WTC11 (cell line): ENCODE measurements at regions not wholly inside any gene's neighbourhood (a gene's known extent, or its start where the extent isn't known, plus 50 kb on each side); places are given as distances from the start of the nearest gene placed in this dataset.

Experiments
- ATAC-seq: fragments of 200-7000 bp; cut with Tn5 transposase; 2 replicates; pipeline ENCODE4 v1.10.0; 2021; ENCODE audit warnings: mild to moderate bottlenecking, moderate library complexity
- CTCF ChIA-PET: fragments of 300-600 bp; sonication (Branson Sonifier 250); formaldehyde crosslinking; loops from one replicate; lab custom pipeline; 2021; ENCODE audit warnings: antibody characterized with exemption; lab: Charles Lee
- POLR2A ChIA-PET: fragments of 350-600 bp; sonication (Branson Sonifier 250); formaldehyde crosslinking; loops from one replicate; lab custom pipeline; 2021; ENCODE audit warnings: antibody characterized with exemption; lab: Charles Lee
- DNase-seq: peaks from one replicate; pipeline ENCODE4 v3.0.0; 2021; ENCODE audit warnings: low spot score
- H3K27ac Mint-ChIP-seq: 2 replicates; pipeline ENCODE4 v1.8.0; 2021; ENCODE audit warnings: mixed read lengths
- H3K27me3 Mint-ChIP-seq: 2 replicates; pipeline ENCODE4 v1.8.0; 2021; ENCODE audit warnings: low read depth, mild to moderate bottlenecking, moderate library complexity, mixed read lengths
- H3K36me3 Mint-ChIP-seq: 2 replicates; pipeline ENCODE4 v1.8.0; 2021; ENCODE audit warnings: mixed read lengths
- H3K4me1 Mint-ChIP-seq: 2 replicates; pipeline ENCODE4 v1.8.0; 2022; ENCODE audit warnings: mixed read lengths
- H3K4me3 Mint-ChIP-seq: 2 replicates; pipeline ENCODE4 v1.8.0; 2021; ENCODE audit warnings: mild to moderate bottlenecking, moderate library complexity, mixed read lengths
- H3K9me3 Mint-ChIP-seq: 2 replicates; pipeline ENCODE4 v1.8.0; 2021; ENCODE audit warnings: mixed read lengths
- ESRRA ChIP-seq: sonication (generic); formaldehyde crosslinking; IDR thresholded peaks from 2 replicates; pipeline ENCODE4 v1.8.1; 2022; ENCODE audit warnings: mild to moderate bottlenecking, missing genetic modification reagents, borderline replicate concordance
- FOXP1 ChIP-seq: sonication (generic); formaldehyde crosslinking; IDR thresholded peaks from 2 replicates; pipeline ENCODE4 v1.8.0; 2022; ENCODE audit warnings: missing genetic modification reagents, mild to moderate bottlenecking, moderate library complexity, borderline replicate concordance
- GABPB1 ChIP-seq: sonication (generic); formaldehyde crosslinking; IDR thresholded peaks from 2 replicates; pipeline ENCODE4 v1.8.1; 2023; ENCODE audit warnings: mild to moderate bottlenecking, missing genetic modification reagents
- HMGA2 ChIP-seq: fragments of 250-450 bp; sonication (Bioruptor Pico); IDR thresholded peaks from 2 replicates; pipeline ENCODE4 v1.4.0; 2021; ENCODE audit warnings: mild to moderate bottlenecking, moderate library complexity
- JAZF1 ChIP-seq: fragments of 250-450 bp; sonication (Bioruptor Pico); IDR thresholded peaks from 2 replicates; pipeline ENCODE4 v1.9.0; 2021; ENCODE audit warnings: moderate library complexity, mild to moderate bottlenecking, inconsistent platforms
- MYBL2 ChIP-seq: sonication (generic); formaldehyde crosslinking; IDR thresholded peaks from 2 replicates; pipeline ENCODE4 v1.8.1; 2023; ENCODE audit warnings: mild to moderate bottlenecking, moderate library complexity, missing genetic modification reagents
- NFYB ChIP-seq: sonication (generic); formaldehyde crosslinking; conservative IDR thresholded peaks from 2 replicates; pipeline ENCODE4 v1.8.0; 2022; ENCODE audit warnings: low read depth, missing genetic modification reagents
- SP1 ChIP-seq: sonication (generic); formaldehyde crosslinking; conservative IDR thresholded peaks from 2 replicates; pipeline ENCODE4 v1.8.1; 2022; ENCODE audit warnings: missing genetic modification reagents
- ZNF263 ChIP-seq: sonication (generic); formaldehyde crosslinking; IDR thresholded peaks from 2 replicates; pipeline ENCODE4 v1.8.1; 2022; ENCODE audit warnings: low read depth, mild to moderate bottlenecking, moderate library complexity, missing genetic modification reagents
- ZNF317 ChIP-seq: sonication (generic); formaldehyde crosslinking; IDR thresholded peaks from 2 replicates; pipeline ENCODE4 v1.8.1; 2023; ENCODE audit warnings: low read depth, mild to moderate bottlenecking, moderate library complexity, missing genetic modification reagents, borderline replicate concordance
- ZNF396 ChIP-seq: fragments of 250-450 bp; sonication (Bioruptor Pico); IDR thresholded peaks from 2 replicates; pipeline ENCODE4 v1.8.0; 2021; ENCODE audit warnings: mild to moderate bottlenecking, moderate library complexity, borderline replicate concordance
- ZNF416 ChIP-seq: fragments of 250-450 bp; sonication (Bioruptor Pico); IDR thresholded peaks from 2 replicates; pipeline ENCODE4 v1.9.0; 2021; ENCODE audit warnings: mild to moderate bottlenecking, inconsistent platforms
- ZNF423 ChIP-seq: fragments of 250-450 bp; sonication (Bioruptor Pico); IDR thresholded peaks from 2 replicates; pipeline ENCODE4 v2.1.2; 2022; ENCODE audit warnings: mild to moderate bottlenecking, moderate library complexity
- TF ChIP-seq, protein P1 (sequence below): sonication (generic); formaldehyde crosslinking; IDR thresholded peaks from 2 replicates; pipeline ENCODE4 v1.8.0; 2022; ENCODE audit warnings: missing genetic modification reagents
- TF ChIP-seq, protein P2 (sequence below): fragments of 250-450 bp; sonication (Bioruptor Pico); IDR thresholded peaks from 2 replicates; pipeline ENCODE4 v1.8.0; 2021; ENCODE audit warnings: mild to moderate bottlenecking
- TF ChIP-seq, protein P3 (sequence below): sonication (generic); formaldehyde crosslinking; IDR thresholded peaks from 2 replicates; pipeline ENCODE4 v1.8.1; 2023; ENCODE audit warnings: mild to moderate bottlenecking, missing genetic modification reagents, moderate library complexity
- TF ChIP-seq, protein P4 (sequence below): sonication (generic); formaldehyde crosslinking; conservative IDR thresholded peaks from 2 replicates; pipeline ENCODE4 v1.8.1; 2023; ENCODE audit warnings: mild to moderate bottlenecking, low read depth, missing genetic modification reagents, moderate library complexity
- TF ChIP-seq, protein P5 (sequence below): sonication (generic); formaldehyde crosslinking; IDR thresholded peaks from 2 replicates; pipeline ENCODE4 v1.8.0; 2022; ENCODE audit warnings: mild to moderate bottlenecking, missing genetic modification reagents
- TF ChIP-seq, protein P6 (sequence below): fragments of 250-450 bp; sonication (Bioruptor Pico); conservative IDR thresholded peaks from 2 replicates; pipeline ENCODE4 v1.9.0; 2021; ENCODE audit warnings: mild to moderate bottlenecking
- TF ChIP-seq, protein P7 (sequence below): sonication (generic); formaldehyde crosslinking; IDR thresholded peaks from 2 replicates; pipeline ENCODE4 v1.8.1; 2022; ENCODE audit warnings: low read depth, missing genetic modification reagents, borderline replicate concordance

DNA sequence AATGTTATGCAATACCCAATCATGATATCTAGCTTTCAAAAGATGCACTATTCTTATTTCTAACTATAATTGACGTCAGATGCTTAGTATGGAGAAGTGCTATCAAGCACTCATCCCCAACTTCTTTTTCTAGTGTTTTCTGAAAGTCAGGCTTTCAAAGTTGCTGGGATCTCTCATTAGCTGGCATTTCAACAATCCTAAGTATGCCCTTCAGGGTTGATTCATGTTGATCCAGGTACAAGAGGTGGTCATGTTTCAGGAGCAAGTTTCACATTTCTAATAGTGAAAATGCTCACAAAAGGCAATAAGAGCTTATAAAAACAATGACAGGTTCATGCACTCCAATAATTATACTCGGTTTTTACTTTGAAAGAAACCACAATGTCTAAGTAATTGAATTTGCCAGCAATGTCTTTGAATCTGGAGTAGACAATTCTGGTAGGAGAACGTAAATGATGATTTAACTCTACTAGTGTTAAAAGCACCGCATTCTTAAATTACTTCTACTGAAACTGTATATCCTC is 193.7 kb upstream of the KHDRBS2 start:
- Mint-ChIP-seq H3K4me1 (peaks cover 18% of the 10 kb centered on the region), H3K27ac (no peak overlapping the region; the same call in 1 of the 2 replicates), H3K4me3 (no peak overlapping the region), H3K36me3 (peaks cover 7% of the 10 kb centered on the region; the same call in 1 of the 2 replicates), H3K9me3 (peaks cover 11% of the 10 kb centered on the region), H3K27me3 (no peaks in the 10 kb centered on the region)
- ChIA-PET POLR2A (no interaction called here), CTCF (no interaction called here)
- ATAC-seq: peak; percentile 69
- DNase-seq: no peak
- TF ChIP-seq, protein P1, sequence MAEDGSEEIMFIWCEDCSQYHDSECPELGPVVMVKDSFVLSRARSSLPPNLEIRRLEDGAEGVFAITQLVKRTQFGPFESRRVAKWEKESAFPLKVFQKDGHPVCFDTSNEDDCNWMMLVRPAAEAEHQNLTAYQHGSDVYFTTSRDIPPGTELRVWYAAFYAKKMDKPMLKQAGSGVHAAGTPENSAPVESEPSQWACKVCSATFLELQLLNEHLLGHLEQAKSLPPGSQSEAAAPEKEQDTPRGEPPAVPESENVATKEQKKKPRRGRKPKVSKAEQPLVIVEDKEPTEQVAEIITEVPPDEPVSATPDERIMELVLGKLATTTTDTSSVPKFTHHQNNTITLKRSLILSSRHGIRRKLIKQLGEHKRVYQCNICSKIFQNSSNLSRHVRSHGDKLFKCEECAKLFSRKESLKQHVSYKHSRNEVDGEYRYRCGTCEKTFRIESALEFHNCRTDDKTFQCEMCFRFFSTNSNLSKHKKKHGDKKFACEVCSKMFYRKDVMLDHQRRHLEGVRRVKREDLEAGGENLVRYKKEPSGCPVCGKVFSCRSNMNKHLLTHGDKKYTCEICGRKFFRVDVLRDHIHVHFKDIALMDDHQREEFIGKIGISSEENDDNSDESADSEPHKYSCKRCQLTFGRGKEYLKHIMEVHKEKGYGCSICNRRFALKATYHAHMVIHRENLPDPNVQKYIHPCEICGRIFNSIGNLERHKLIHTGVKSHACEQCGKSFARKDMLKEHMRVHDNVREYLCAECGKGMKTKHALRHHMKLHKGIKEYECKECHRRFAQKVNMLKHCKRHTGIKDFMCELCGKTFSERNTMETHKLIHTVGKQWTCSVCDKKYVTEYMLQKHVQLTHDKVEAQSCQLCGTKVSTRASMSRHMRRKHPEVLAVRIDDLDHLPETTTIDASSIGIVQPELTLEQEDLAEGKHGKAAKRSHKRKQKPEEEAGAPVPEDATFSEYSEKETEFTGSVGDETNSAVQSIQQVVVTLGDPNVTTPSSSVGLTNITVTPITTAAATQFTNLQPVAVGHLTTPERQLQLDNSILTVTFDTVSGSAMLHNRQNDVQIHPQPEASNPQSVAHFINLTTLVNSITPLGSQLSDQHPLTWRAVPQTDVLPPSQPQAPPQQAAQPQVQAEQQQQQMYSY: no peak
- TF ChIP-seq HMGA2 (CRISPR knock-in tag): no peak
- TF ChIP-seq MYBL2: no peak
- TF ChIP-seq ZNF396 (CRISPR knock-in tag): no peak
- no peak for TF ChIP-seq JAZF1 (CRISPR knock-in tag)
- TF ChIP-seq ZNF423 (CRISPR knock-in tag): no peak
- TF ChIP-seq, protein P2, sequence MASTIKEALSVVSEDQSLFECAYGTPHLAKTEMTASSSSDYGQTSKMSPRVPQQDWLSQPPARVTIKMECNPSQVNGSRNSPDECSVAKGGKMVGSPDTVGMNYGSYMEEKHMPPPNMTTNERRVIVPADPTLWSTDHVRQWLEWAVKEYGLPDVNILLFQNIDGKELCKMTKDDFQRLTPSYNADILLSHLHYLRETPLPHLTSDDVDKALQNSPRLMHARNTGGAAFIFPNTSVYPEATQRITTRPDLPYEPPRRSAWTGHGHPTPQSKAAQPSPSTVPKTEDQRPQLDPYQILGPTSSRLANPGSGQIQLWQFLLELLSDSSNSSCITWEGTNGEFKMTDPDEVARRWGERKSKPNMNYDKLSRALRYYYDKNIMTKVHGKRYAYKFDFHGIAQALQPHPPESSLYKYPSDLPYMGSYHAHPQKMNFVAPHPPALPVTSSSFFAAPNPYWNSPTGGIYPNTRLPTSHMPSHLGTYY (CRISPR knock-in tag): no peak
- TF ChIP-seq, protein P3, sequence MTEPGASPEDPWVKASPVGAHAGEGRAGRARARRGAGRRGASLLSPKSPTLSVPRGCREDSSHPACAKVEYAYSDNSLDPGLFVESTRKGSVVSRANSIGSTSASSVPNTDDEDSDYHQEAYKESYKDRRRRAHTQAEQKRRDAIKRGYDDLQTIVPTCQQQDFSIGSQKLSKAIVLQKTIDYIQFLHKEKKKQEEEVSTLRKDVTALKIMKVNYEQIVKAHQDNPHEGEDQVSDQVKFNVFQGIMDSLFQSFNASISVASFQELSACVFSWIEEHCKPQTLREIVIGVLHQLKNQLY (CRISPR knock-in tag): no peak
- TF ChIP-seq, protein P4, sequence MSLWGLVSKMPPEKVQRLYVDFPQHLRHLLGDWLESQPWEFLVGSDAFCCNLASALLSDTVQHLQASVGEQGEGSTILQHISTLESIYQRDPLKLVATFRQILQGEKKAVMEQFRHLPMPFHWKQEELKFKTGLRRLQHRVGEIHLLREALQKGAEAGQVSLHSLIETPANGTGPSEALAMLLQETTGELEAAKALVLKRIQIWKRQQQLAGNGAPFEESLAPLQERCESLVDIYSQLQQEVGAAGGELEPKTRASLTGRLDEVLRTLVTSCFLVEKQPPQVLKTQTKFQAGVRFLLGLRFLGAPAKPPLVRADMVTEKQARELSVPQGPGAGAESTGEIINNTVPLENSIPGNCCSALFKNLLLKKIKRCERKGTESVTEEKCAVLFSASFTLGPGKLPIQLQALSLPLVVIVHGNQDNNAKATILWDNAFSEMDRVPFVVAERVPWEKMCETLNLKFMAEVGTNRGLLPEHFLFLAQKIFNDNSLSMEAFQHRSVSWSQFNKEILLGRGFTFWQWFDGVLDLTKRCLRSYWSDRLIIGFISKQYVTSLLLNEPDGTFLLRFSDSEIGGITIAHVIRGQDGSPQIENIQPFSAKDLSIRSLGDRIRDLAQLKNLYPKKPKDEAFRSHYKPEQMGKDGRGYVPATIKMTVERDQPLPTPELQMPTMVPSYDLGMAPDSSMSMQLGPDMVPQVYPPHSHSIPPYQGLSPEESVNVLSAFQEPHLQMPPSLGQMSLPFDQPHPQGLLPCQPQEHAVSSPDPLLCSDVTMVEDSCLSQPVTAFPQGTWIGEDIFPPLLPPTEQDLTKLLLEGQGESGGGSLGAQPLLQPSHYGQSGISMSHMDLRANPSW (CRISPR knock-in tag): no peak
- TF ChIP-seq, protein P5, sequence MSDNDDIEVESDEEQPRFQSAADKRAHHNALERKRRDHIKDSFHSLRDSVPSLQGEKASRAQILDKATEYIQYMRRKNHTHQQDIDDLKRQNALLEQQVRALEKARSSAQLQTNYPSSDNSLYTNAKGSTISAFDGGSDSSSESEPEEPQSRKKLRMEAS (CRISPR knock-in tag): no peak
- TF ChIP-seq SP1 (CRISPR knock-in tag): no peak
- no peak for TF ChIP-seq FOXP1 (CRISPR knock-in tag)
- TF ChIP-seq, protein P6, sequence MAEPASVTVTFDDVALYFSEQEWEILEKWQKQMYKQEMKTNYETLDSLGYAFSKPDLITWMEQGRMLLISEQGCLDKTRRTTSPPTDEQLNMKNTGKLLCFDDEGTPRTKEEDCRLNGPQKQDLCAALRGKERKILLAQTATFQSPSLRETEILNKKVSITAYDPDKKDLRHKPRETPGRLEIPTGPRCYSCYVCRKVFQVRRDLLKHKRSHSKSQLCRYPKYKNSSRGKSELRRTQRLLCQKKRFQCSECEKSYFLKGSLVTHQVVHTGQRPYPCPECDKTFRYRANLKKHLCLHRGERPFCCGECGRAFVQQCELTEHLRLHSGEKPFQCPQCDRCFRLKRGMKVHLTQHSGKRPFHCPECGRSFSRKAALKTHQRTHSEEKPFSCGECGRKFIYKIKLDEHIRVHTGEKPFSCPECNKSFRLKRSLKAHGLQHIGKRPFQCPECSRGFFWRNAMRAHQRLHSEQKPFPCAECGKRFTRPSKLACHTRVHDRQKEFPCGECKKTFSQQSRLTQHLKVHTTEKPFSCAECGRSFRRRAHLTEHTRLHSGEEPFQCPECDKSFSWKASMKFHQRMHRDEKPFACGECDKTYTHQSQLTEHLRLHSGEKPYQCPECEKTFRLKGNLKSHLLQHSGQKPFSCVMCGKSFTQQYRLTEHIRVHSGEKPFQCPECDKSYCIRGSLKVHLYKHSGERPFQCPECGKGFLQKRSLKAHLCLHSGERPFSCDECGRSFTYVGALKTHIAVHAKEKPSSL: no peak
- TF ChIP-seq ESRRA (CRISPR knock-in tag): no peak
- no peak for TF ChIP-seq ZNF416 (CRISPR knock-in tag)
- TF ChIP-seq ZNF263 (CRISPR knock-in tag): no peak
- no peak for TF ChIP-seq GABPB1 (CRISPR knock-in tag)
- no peak for TF ChIP-seq ZNF317 (CRISPR knock-in tag)
- TF ChIP-seq, protein P7, sequence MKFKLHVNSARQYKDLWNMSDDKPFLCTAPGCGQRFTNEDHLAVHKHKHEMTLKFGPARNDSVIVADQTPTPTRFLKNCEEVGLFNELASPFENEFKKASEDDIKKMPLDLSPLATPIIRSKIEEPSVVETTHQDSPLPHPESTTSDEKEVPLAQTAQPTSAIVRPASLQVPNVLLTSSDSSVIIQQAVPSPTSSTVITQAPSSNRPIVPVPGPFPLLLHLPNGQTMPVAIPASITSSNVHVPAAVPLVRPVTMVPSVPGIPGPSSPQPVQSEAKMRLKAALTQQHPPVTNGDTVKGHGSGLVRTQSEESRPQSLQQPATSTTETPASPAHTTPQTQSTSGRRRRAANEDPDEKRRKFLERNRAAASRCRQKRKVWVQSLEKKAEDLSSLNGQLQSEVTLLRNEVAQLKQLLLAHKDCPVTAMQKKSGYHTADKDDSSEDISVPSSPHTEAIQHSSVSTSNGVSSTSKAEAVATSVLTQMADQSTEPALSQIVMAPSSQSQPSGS (CRISPR knock-in tag): no peak
- no peak for TF ChIP-seq NFYB (CRISPR knock-in tag)
